SK-N-SH treated with all-trans-retinoic acid at 6 μM for 48 hours (cell line): ENCODE measurements at regions not wholly inside any gene's neighbourhood (a gene's known extent, or its start where the extent isn't known, plus 50 kb on each side); places are given as distances from the start of the nearest gene placed in this dataset.

Experiments
- ESRRG ChIP-seq: fragments of 250-450 bp; sonication (Bioruptor Pico); IDR thresholded peaks from 2 replicates; pipeline ENCODE4 v1.6.1; 2021; ENCODE audit warnings: mild to moderate bottlenecking
- GLIS3 ChIP-seq: fragments of 250-450 bp; sonication (Bioruptor Pico); IDR thresholded peaks from 2 replicates; pipeline ENCODE4 v1.5.0; 2020; ENCODE audit warnings: mild to moderate bottlenecking, moderate library complexity
- RARB ChIP-seq: fragments of 250-450 bp; sonication (Bioruptor Pico); IDR thresholded peaks from 2 replicates; pipeline ENCODE4 v1.8.0; 2021; ENCODE audit warnings: mild to moderate bottlenecking, moderate library complexity
- TF ChIP-seq, protein P1 (sequence below): fragments of 250-450 bp; sonication (Bioruptor Pico); IDR thresholded peaks from 2 replicates; pipeline ENCODE4 v1.5.1; 2020; ENCODE audit warnings: low read depth, mild to moderate bottlenecking, moderate library complexity

DNA sequence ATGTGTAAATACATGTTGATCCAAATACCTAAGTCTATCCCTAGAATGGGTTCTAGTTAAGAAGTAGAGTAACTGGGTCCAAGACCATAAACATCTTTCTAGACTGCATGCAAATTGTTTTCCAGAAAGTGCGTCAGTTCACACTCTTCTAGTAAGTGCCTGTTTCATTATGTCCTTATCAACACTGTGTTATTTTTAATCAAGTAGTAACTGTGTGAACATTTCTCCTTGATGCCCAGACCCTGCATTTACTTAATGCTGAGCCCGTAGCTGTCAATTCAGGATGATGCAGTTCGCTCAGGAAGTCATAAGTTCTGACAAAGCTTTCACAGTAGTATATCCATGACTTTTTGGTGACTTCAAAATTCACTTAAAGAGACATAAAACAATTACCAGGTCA, 374.8 kb downstream of the OTUD1 start:
- TF ChIP-seq RARB, result no peak
- TF ChIP-seq ESRRG (CRISPR knock-in tag), result no peak
- TF ChIP-seq, protein P1, sequence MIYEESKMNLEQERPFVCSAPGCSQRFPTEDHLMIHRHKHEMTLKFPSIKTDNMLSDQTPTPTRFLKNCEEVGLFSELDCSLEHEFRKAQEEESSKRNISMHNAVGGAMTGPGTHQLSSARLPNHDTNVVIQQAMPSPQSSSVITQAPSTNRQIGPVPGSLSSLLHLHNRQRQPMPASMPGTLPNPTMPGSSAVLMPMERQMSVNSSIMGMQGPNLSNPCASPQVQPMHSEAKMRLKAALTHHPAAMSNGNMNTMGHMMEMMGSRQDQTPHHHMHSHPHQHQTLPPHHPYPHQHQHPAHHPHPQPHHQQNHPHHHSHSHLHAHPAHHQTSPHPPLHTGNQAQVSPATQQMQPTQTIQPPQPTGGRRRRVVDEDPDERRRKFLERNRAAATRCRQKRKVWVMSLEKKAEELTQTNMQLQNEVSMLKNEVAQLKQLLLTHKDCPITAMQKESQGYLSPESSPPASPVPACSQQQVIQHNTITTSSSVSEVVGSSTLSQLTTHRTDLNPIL (CRISPR knock-in tag), result no peak
- TF ChIP-seq GLIS3 (CRISPR knock-in tag), result no peak
